HG03159 (cell line): ENCODE measurements at regions not wholly inside any gene's neighbourhood (a gene's known extent, or its start where the extent isn't known, plus 50 kb on each side); places are given as distances from the start of the nearest gene placed in this dataset.

Experiments
- ATAC-seq: cut with Tn5 transposase; IDR thresholded peaks from one replicate; pipeline ENCODE4 v1.9.1; 2021; ENCODE audit warnings: mild to moderate bottlenecking, moderate library complexity; ENCODE audit not compliant: unreplicated experiment

DNA sequence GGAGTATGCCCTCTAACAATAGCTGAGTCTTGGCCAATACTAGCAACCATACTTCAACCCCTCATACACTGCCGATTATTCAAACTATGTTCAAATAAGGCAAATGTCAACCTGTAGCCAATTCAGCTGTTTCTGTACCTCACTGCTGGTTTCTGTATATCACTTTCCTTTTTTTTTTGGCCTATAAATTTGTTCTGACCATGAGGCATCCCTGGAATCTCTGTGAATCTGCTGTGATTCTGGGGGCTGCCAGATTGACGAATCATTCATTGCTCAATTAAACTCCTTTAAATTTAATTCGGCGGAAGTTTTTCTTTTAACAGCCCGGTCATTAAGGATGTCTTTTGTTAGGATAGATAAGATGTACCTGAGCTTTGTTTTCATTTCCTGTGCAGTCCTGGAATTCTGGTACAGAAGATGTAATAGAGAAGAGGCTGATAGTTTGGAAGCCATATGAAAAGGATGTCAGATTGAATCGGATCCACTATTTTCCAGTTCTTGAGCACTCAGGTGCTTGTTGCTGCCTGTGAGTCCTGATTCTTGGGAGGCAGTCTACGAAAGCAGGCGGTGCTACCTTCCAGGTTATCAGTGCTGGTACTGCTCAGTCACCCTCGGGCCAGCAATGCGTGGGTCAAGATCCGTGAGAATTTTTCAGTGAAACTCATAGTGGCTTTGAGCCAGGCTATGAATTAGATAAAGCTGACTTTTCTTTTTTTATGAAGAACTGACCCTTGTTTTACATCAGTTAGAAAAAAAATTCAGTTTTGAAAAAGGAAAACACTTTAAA, 106.2 kb upstream of the TUT7 start:
- ATAC-seq: no peak

- no peak for ATAC-seq
Measured at GRCh38 chr9:86459599-86460155, 105.5 kb upstream of the TUT7 start.

DNA sequence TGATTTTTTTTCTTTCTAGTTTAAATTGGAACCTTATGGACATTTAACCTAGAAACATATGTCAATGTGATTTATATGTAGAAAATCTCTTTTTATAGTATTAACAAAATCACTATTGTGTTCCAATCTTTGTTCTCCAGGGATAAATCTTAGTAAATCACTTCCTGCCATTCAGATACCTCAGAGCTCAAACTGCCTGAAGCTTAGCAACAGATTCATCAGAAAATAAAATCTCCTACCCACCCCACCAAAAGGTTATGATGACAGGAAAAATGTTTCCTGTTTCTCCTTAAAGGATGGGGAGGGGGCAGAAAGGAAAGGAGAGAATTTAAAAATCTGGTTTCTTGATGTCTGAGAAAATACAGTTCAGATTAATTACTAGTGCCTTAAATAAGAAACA, 105.0 kb upstream of the TUT7 start:
- ATAC-seq: no peak

DNA sequence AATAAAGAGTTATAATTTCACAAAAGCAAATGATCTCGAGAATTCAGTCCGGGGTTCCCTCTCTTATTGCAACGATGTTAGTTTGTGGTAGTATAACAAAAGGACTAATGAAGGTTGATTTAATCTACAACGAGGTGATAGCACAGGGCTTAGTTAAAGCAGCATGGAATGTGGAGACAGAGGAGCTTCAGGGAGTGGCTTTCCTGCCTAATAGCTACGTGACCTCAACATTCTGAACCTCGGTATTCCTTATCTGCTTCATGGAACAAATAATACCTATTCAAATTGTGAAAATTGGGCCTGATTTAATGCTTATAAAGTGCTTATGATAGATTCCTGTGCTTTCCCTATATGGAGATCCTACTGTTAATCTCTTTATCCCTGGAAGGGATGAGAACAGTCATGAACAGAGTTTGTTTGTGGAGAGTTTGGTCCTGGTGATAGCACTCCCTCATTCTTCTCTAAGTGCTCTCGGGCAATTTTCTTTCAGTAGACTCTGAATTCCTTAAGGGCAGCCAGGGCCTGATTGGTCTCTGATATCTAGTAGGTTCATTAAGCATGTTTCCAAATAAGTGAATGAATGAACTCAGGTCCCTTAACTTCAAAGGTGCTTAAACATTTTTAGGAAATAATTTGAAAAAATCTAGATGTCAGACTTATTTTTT, 104.1 kb upstream of the TUT7 start:
- no peak for ATAC-seq

DNA sequence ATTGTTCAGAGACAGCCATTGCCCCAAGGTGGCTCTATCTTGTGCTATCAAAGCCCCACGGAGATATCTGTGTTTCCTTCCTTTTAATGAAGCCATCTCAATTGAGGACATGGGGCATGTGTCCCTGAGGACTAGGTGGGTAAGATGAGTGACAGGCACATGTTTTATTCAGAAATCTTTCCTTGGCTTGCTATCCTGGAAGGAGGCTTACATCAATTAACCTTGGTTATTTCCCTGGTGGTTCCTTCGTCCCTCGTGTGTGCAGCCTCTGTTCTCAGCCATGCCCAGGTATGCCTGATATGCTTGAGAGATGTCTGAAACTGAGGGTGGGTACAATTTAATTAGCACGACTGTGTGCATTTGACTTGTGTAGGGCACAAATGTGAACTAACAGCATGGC, 102.2 kb upstream of the TUT7 start:
- ATAC-seq: no peak

DNA sequence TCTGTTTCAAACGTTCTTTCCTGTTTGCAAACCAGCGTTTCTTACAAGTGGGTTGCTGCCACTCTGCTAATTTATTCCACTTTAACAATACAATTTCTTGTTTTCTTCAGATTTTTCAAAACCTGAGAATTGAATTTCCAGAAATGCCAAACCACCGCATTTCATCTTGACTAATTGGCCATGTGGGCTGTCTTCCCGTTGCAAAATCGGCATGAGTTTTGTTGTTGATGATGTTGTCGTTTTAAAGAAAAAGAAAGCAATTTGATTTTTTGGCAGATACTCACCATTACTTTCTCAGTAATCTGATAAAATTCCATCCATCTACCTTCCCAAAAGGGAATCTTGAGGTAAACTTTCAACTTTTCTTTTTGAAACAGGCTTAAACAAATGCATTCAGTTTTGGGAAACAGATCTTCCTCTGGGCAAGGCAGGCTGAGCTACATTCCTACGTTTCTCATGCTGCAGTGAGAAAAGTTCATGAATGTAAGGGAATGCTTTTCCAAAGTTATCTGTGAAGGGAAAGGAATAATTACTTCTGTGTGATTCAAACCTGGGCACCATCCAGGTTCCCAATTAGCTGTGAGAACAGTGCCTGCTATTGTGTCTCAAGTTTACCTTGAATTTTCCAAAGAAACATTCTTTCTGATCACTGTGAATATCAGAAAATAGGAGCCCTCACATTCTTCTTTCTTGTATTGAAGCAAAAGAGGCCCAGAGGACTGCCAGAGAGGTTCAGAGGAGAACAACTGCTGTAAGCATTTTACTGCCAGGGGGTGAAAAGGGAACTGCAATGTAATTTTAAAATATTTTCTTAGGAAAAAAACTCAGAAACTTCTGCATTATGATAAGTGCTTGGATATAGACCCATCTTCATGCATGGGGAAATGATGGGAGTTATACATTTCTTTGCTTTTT, 100.7 kb upstream of the TUT7 start:
- ATAC-seq: no peak

- ATAC-seq: no peak
Measured at GRCh38 chr9:86452201-86452828, 98.1 kb upstream of the TUT7 start.

GRCh38 chr9:86449246-86449645, 95.0 kb upstream of the TUT7 start:
- ATAC-seq: no peak

DNA sequence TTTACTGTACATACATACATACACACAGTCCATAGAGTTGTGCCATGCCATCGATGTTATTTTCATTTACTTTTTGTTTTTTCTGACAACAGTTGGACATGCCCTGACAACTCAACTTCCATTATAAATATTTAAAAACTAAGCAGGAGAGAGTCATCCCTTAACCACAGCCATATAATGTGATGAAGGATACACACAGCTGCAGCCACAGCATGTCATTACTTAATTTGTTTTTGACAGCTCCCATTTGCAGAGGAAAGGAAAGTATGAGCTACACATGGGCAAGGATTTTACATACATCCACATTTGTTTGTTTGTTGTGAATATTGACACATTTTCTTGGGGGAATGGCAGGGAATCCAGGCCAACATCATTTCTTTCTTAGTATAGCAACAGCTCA, 91.5 kb upstream of the TUT7 start:
- no peak for ATAC-seq

GRCh38 chr9:86443992-86444391, 89.8 kb upstream of the TUT7 start:
- no peak for ATAC-seq

DNA sequence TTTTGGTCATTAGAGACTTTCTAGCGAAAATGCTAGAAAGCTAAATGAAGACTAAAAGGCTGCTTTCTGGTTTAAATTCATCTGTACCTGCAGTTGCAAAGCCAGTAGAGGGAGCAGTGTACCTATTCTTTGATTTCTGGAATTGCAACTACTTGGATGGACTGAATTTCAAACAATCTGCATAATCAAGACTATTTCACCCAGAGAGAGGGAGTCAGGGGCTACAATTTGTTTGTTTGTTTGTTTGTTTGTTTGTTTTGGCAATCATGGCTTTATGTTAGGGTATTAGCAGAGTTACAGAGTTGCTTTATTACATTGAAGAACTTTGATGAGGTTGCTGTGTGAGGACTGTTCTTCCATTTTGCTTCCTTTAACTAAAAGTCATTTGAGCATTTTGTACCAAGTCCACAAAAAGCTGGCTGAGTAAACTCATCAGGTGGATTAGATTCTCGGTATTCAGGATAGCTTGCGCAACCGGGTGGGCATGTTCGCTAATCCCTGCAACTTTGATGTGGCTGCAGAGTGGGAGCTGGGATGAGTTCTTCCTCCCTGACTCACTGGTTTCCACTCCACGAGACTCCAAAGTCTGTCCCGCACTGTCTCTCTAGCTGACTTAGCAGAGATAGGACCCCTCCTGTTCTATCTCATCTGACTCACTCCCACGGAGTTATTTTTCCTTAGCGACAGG, 80.0 kb upstream of the TUT7 start:
- peak; percentile 52 for ATAC-seq

DNA sequence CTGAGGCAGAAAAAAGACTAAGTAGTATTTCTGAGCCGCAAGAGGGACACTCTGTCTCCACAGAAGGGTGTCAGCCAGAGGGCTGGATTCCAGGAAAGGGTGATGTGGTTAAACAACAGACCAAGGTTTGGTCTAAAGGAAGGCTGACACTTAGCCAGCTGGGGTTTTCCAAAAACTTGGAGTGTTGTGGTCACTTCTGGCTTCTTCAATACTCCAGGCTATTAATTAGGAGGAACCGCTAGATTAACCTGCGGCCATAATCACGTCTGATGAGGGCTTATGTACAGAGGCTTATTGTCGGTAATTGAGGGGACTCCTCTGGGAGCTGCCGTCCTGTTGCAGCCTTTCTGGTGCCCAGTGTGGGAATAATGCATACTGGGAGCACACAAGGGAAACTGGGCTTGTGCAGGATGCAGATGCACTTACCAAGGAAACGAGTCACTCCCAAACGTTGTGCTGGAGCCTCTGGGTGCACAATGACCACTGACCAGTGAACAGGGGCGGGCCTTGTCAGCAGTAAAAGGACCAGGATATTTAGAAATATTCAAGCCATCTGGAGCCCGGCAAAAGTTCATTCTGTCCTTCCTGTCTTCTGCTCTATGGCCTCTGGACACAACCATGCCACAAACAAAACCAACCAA, 70.2 kb upstream of the TUT7 start:
- no peak for ATAC-seq

- ATAC-seq: no peak
Measured at GRCh38 chr9:86413971-86414880, 60.0 kb upstream of the TUT7 start.

DNA sequence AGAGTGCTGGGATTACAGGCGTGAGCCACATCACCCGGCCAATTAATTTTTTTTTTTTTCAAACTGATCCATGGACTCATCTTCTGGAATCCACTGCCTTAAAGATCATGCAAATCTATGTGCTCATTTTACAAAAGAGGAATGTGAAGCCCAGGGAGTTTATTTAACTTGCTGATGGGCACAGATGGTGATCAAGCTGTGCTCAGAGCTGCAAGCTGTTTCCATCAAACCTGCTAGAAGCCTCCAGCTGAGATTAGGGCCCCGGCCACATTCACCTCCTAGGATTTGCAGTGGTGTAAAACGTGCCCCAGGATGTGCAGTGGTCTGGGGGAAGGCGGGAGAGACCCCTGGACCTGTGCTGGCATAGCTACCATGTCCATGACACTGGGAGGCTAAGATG, 56.1 kb upstream of the TUT7 start:
- ATAC-seq: no peak

GRCh38 chr9:86408121-86408520, 53.9 kb upstream of the TUT7 start:
- no peak for ATAC-seq

DNA sequence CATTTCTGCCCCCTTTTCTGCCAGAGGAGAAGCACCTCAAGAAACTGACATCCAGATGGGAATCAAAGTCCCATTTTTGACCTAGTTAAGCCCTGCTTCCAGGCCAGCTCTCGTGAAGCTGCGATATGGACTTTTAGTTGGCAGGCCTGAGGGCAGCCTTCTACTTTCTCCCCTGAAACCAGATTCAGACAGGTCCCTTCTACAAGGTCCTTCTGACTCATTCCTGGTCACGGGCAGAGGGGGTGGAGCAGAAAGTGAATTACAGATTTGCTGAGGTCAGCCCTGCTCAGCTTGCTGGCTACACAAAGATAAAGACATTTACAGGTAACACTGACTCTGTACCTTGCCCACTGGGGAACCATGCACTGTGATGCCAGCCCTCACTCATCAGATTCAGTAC, 52.8 kb upstream of the TUT7 start:
- ATAC-seq: no peak

- no peak for ATAC-seq
Measured at GRCh38 chr9:86406366-86406765, 52.2 kb upstream of the TUT7 start.

DNA sequence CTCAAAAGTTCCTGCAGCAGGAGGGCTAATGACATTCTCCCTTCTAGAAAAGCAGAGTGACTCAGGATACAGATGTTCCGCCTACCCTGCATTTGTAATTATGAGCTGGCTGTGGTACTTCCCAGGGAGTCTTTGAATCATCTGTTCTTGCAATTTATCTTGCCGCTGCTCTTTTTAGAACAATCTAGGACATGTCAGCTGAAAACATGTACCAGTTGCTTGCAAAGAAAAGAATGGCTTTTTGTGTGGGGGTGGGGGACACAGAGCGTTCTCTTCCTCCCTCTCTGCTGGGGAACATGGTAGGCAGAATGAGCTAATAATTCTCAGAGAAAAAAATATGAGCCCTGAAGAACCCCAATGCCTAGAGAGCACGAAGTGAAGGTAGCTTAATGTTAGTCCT, 51.7 kb upstream of the TUT7 start:
- no peak for ATAC-seq

GRCh38 chr9:86405086-86405491, 50.9 kb upstream of the TUT7 start:
- no peak for ATAC-seq
